SK-N-SH (cell line): ENCODE measurements at regions not wholly inside any gene's neighbourhood (a gene's known extent, or its start where the extent isn't known, plus 50 kb on each side); places are given as distances from the start of the nearest gene placed in this dataset.
A peak's percentile ranks its signal among the peaks of the same experiment; 100 is the strongest.

Experiments
- CTCF ChIA-PET: fragments of 300-600, 350-600 bp; formaldehyde crosslinking; extraction: SDS; loops from one replicate; lab custom pipeline; 2021; lab: Yijun Ruan, JAX
- POLR2A ChIA-PET: fragments of 350-600 bp; sonication (Branson Sonifier 250); formaldehyde crosslinking; extraction: SDS; loops from one replicate; lab custom pipeline; 2020; ENCODE audit warnings: antibody characterized with exemption, inconsistent platforms; lab: Yijun Ruan, JAX
- DNase-seq: peaks from one replicate; pipeline ENCODE4 v3.0.0; 2012
- H2AFZ ChIP-seq: fragments of 200-600 bp; sonication (generic); 2 replicates; pipeline ENCODE4 v1.8.1; 2016; ENCODE audit warnings: antibody characterized with exemption, mild to moderate bottlenecking, low read depth
- H3F3A ChIP-seq: fragments of 200-600 bp; sonication (generic); replicated peaks from 2 replicates; pipeline ENCODE3; 2016; ENCODE audit warnings: antibody characterized with exemption, mild to moderate bottlenecking; ENCODE audit not compliant: insufficient read depth
- H3K27ac ChIP-seq, 2 experiments: fragments of 200-500 bp in 1 of 2; fragments of 200-600 bp in 1 of 2; sonication (Bioruptor generic) in 1 of 2; sonication (generic), shearing (Covaris generic) in 1 of 2; 2 replicates each; pipeline versions ENCODE4 v1.5.1 to v1.6.1; 2014 to 2016; ENCODE audit warnings: low read depth in 2 of 2, inconsistent platforms in 1 of 2, low read length in 1 of 2, mild to moderate bottlenecking in 1 of 2, mixed read lengths in 1 of 2
- H3K27me3 ChIP-seq: fragments of 200-600 bp; sonication (generic), shearing (Covaris generic); 2 replicates; pipeline ENCODE4 v1.6.1; 2016; ENCODE audit warnings: mixed run types; ENCODE audit not compliant: insufficient read depth
- H3K36me3 ChIP-seq, 2 experiments: fragments of 200-500 bp in 1 of 2; fragments of 200-600 bp in 1 of 2; sonication (Bioruptor generic) in 1 of 2; sonication (generic) in 1 of 2; replicated peaks in 1 of 2; 2 replicates each; pipeline versions ENCODE3 to v1.5.1; 2014 to 2016; ENCODE audit warnings: low read length in 1 of 2, mild to moderate bottlenecking in 1 of 2; ENCODE audit not compliant: insufficient read depth in 2 of 2, control insufficient read depth in 1 of 2
- H3K4me1 ChIP-seq, 2 experiments: fragments of 200-500 bp in 1 of 2; fragments of 200-600 bp in 1 of 2; sonication (Bioruptor generic) in 1 of 2; sonication (generic), shearing (Covaris generic) in 1 of 2; 2 replicates each; pipeline versions ENCODE4 v1.5.1 to v1.6.1; 2014 to 2016; ENCODE audit warnings: low read depth in 1 of 2, low read length in 1 of 2, mixed run types in 1 of 2; ENCODE audit not compliant: insufficient read depth in 2 of 2, control insufficient read depth in 1 of 2
- H3K4me2 ChIP-seq: fragments of 200-600 bp; sonication (generic), shearing (Covaris generic); 2 replicates; pipeline ENCODE4 v1.6.1; 2017; ENCODE audit warnings: mixed run types
- H3K4me3 ChIP-seq, 2 experiments: fragments of 200-500 bp in 1 of 2; fragments of 200-600 bp in 1 of 2; sonication (Bioruptor generic) in 1 of 2; sonication (generic), shearing (Covaris generic) in 1 of 2; 2 replicates each; pipeline versions ENCODE4 v1.5.1 to v1.8.1; 2014 to 2016; ENCODE audit warnings: low read depth in 2 of 2, inconsistent platforms in 1 of 2, low read length in 1 of 2, mild to moderate bottlenecking in 1 of 2, mixed read lengths in 1 of 2, moderate library complexity in 1 of 2
- H3K79me2 ChIP-seq: fragments of 200-600 bp; sonication (generic); 2 replicates; pipeline ENCODE4 v1.8.1; 2017; ENCODE audit warnings: mild to moderate bottlenecking; ENCODE audit not compliant: insufficient read depth
- H3K9ac ChIP-seq: fragments of 200-600 bp; sonication (generic); 2 replicates; pipeline ENCODE4 v1.6.1; 2017; ENCODE audit warnings: mixed run types
- H3K9me2 ChIP-seq: fragments of 200-600 bp; sonication (generic); 2 replicates; pipeline ENCODE4 v1.6.1; 2017; ENCODE audit warnings: mixed run types
- H3K9me3 ChIP-seq: fragments of 200-600 bp; sonication (generic); 2 replicates; pipeline ENCODE4 v1.6.1; 2017; ENCODE audit warnings: mixed run types, mild to moderate bottlenecking, moderate library complexity
- H4K20me1 ChIP-seq: fragments of 200-600 bp; sonication (generic); 2 replicates; pipeline ENCODE4 v1.6.1; 2017; ENCODE audit warnings: mild to moderate bottlenecking, mixed run types; ENCODE audit not compliant: insufficient read depth
- CHD2 ChIP-seq: fragments of 150-350 bp; IDR thresholded peaks from 2 replicates; pipeline ENCODE4 v1.6.1; 2018; ENCODE audit warnings: low read length; ENCODE audit not compliant: partially characterized antibody
- CTCF ChIP-seq: fragments of 200-600 bp; sonication (generic); IDR thresholded peaks from 2 replicates; pipeline ENCODE4 v1.6.1; 2017; ENCODE audit warnings: antibody characterized with exemption, mild to moderate bottlenecking, moderate library complexity
- ELF1 ChIP-seq: IDR thresholded peaks from 2 replicates; pipeline ENCODE4 v1.4.0; 2012
- EP300 ChIP-seq, 2 experiments: IDR thresholded peaks; 2 replicates each; pipeline versions ENCODE4 v1.4.0 to v1.6.1; 2012; ENCODE audit warnings: borderline replicate concordance in 1 of 2, low read depth in 1 of 2, low read length in 1 of 2
- EZH2phosphoT487 ChIP-seq: fragments of 200-600 bp; sonication (generic); IDR thresholded peaks from 2 replicates; pipeline ENCODE4 v1.6.1; 2017; ENCODE audit warnings: low read depth, mixed run types, mild to moderate bottlenecking, antibody characterized with exemption, moderate library complexity, borderline replicate concordance
- FOSL2 ChIP-seq: IDR thresholded peaks from 2 replicates; pipeline ENCODE4 v1.4.0; 2012; ENCODE audit warnings: low read depth, mild to moderate bottlenecking, moderate library complexity, borderline replicate concordance
- GATA2 ChIP-seq: sonication (generic); formaldehyde crosslinking; IDR thresholded peaks from 2 replicates; pipeline ENCODE4 v1.5.0; 2020; ENCODE audit warnings: mild to moderate bottlenecking, missing genetic modification reagents
- IRF3 ChIP-seq: fragments of 150-350 bp; IDR thresholded peaks from 2 replicates; pipeline ENCODE4 v1.6.1; 2016; ENCODE audit warnings: mild to moderate bottlenecking, low read depth, low read length
- MEF2A ChIP-seq: IDR thresholded peaks from 2 replicates; pipeline ENCODE4 v1.4.0; 2012; ENCODE audit warnings: low read depth, borderline replicate concordance
- MXI1 ChIP-seq: IDR thresholded peaks from 2 replicates; pipeline ENCODE4 v1.6.1; 2012; ENCODE audit warnings: mild to moderate bottlenecking, low read depth, low read length, improper control_type of control experiment
- PBX3 ChIP-seq: IDR thresholded peaks from 2 replicates; pipeline ENCODE4; 2012
- RAD21 ChIP-seq: IDR thresholded peaks from 2 replicates; pipeline ENCODE4 v1.6.1; 2012; ENCODE audit warnings: mild to moderate bottlenecking, low read length
- RCOR1 ChIP-seq: fragments of 150-350 bp; IDR thresholded peaks from 2 replicates; pipeline ENCODE4 v1.6.1; 2017; ENCODE audit warnings: antibody characterized with exemption, low read length
- RFX5 ChIP-seq: IDR thresholded peaks from 2 replicates; pipeline ENCODE4 v1.6.1; 2012; ENCODE audit warnings: mild to moderate bottlenecking, improper control_type of control experiment, low read length
- SMC3 ChIP-seq: IDR thresholded peaks from 2 replicates; pipeline ENCODE4 v1.6.1; 2012; ENCODE audit warnings: low read depth, low read length, improper control_type of control experiment
- TCF12 ChIP-seq: IDR thresholded peaks from 2 replicates; pipeline ENCODE4 v1.4.0; 2012
- USF1 ChIP-seq: IDR thresholded peaks from 2 replicates; pipeline ENCODE4 v1.4.0; 2012; ENCODE audit warnings: low read depth, borderline replicate concordance
- YY1 ChIP-seq: IDR thresholded peaks from 2 replicates; pipeline ENCODE4 v1.4.0; 2012; ENCODE audit warnings: low read depth, mild to moderate bottlenecking
- ZBTB33 ChIP-seq: IDR thresholded peaks from 2 replicates; pipeline ENCODE4 v1.4.0; 2012; ENCODE audit warnings: low read depth, borderline replicate concordance
- WGBS: methylation state at CpG from one replicate; pipeline ENCODE4 v1.1.6; 2017; ENCODE audit warnings: low lambda C conversion rate; 5-methylcytosine and 5-hydroxymethylcytosine counted together

GRCh38 chr21:27108228-27108627 lies 141.3 kb upstream of the ADAMTS5 start (continued):
- TF ChIP-seq ZBTB33 (peak; percentile 30; the same call in 1 of the 2 replicates), RCOR1 (no peak), MEF2A (peak; percentile 86), GATA2 (CRISPR knock-in tag) (no peak), SMC3 (no peak), TCF12 (peak; percentile 98), YY1 (no peak), MXI1 (no peak), CHD2 (no peak), EZH2phosphoT487 (no peak)

- no peaks in the 10 kb centered on the region for H3K36me3 ChIP-seq
- no peaks in the 10 kb centered on the region for H3K27me3 ChIP-seq
- no peaks in the 10 kb centered on the region for H3K79me2 ChIP-seq
- no peaks in the 10 kb centered on the region for H3K9me2 ChIP-seq
- DNase-seq: no peak
- no peaks in the 10 kb centered on the region for H4K20me1 ChIP-seq
- no peak overlapping the region for H3K9ac ChIP-seq
- H3K4me2 ChIP-seq: no peak overlapping the region
- ChIA-PET CTCF (no interaction called here), POLR2A (no interaction called here)
- no peaks in the 10 kb centered on the region for H3K9me3 ChIP-seq
- H3K4me1 ChIP-seq: peaks cover 0 to 12% of the 10 kb centered on the region in 2 experiments; a peak in 2 of 4 replicates
- no peak for TF ChIP-seq GATA2 (CRISPR knock-in tag)
- peak; percentile 14; the same call in 1 of the 2 replicates for TF ChIP-seq PBX3
- H3K4me3 ChIP-seq: no peak overlapping the region
- H3K27ac ChIP-seq: peak overlapping the region; percentile 2 to 47; a peak in 1 of 4 replicates
- peaks cover 10% of the 10 kb centered on the region for H3F3A ChIP-seq
- WGBS: 72% methylated on average over 5 of the region's 5 CpGs
- 0 out of 2 replicates have a peak overlapping the region, but pooled peaks have one; percentile 21 for H2AFZ ChIP-seq
Observed at GRCh38 chr21:27104846-27105431, 138.1 kb upstream of the ADAMTS5 start.

GRCh38 chr21:27103768-27104167 lies 136.9 kb upstream of the ADAMTS5 start:
- H3K27me3 ChIP-seq: no peaks in the 10 kb centered on the region
- TF ChIP-seq USF1: no peak
- TF ChIP-seq ELF1: no peak
- no peak for TF ChIP-seq RAD21
- TF ChIP-seq SMC3: no peak
- TF ChIP-seq MXI1: no peak
- no peak for TF ChIP-seq TCF12
- TF ChIP-seq CTCF: no peak
- TF ChIP-seq IRF3: no peak
- TF ChIP-seq YY1: no peak
- no peak for TF ChIP-seq RFX5
- TF ChIP-seq FOSL2: no peak
- no peak for TF ChIP-seq EP300 (IDR thresholded peaks at IDR 0.05; ENCODE audit: borderline replicate concordance in 1 of 2, low read depth in 1 of 2, low read length in 1 of 2)

More at GRCh38 chr21:27103768-27104167, 136.9 kb upstream of the ADAMTS5 start:
- Histone ChIP-seq H3K36me3 (no peaks in the 10 kb centered on the region), H3F3A (peaks cover 8% of the 10 kb centered on the region), H3K9me3 (no peaks in the 10 kb centered on the region), H4K20me1 (no peaks in the 10 kb centered on the region), H3K27ac (no peak overlapping the region), H3K9me2 (no peaks in the 10 kb centered on the region), H3K79me2 (no peaks in the 10 kb centered on the region), H3K4me3 (no peak overlapping the region), H3K4me2 (no peak overlapping the region), H3K4me1 (peaks cover 0 to 4% of the 10 kb centered on the region in 2 experiments; a peak in 2 of 4 replicates), H2AFZ (0 out of 2 replicates have a peak overlapping the region, but pooled peaks have one; percentile 27), H3K9ac (no peak overlapping the region)
- ChIA-PET POLR2A (no interaction called here), CTCF (no interaction called here)
- no peak for DNase-seq
